ENCODE measurements at regions not wholly inside any gene's neighbourhood (a gene's known extent, or its start where the extent isn't known, plus 50 kb on each side); places are given as distances from the start of the nearest gene placed in this dataset.

- DNase-seq, result no peak
These were observed 194.8 kb upstream of the PRSS16 start for GRCh38 chr6:27052731-27053082.

GRCh38 chr6:27053738-27054137, 193.8 kb upstream of the PRSS16 start:
- no peak for DNase-seq

GRCh38 chr6:27056615-27057014, 190.9 kb upstream of the PRSS16 start:
- DNase-seq, result no peak

- DNase-seq, result no peak
These were observed 187.7 kb upstream of the PRSS16 start for GRCh38 chr6:27059621-27060425.

- no peak for DNase-seq
These were observed 186.1 kb upstream of the PRSS16 start for GRCh38 chr6:27061235-27061993.

- DNase-seq, result no peak
These were observed 184.7 kb upstream of the PRSS16 start for GRCh38 chr6:27062755-27063154.

GRCh38 chr6:27065183-27065582, 182.3 kb upstream of the PRSS16 start:
- no peak for DNase-seq

- DNase-seq, result no peak
These were observed 181.1 kb upstream of the PRSS16 start for GRCh38 chr6:27066381-27066780.

GRCh38 chr6:27066802-27067201, 180.7 kb upstream of the PRSS16 start:
- no peak for DNase-seq

GRCh38 chr6:27073441-27073840, 174.1 kb upstream of the PRSS16 start:
- no peak for DNase-seq

- no peak for DNase-seq
These were observed 171.4 kb upstream of the PRSS16 start for GRCh38 chr6:27076116-27076515.

GRCh38 chr6:27078734-27079357, 168.7 kb upstream of the PRSS16 start:
- peak; percentile 81 for DNase-seq

GRCh38 chr6:27081188-27081587, 166.3 kb upstream of the PRSS16 start:
- DNase-seq, result no peak

- no peak for DNase-seq
These were observed 165.6 kb upstream of the PRSS16 start for GRCh38 chr6:27081931-27082330.

GRCh38 chr6:27088068-27088467, 159.4 kb upstream of the PRSS16 start:
- DNase-seq, result no peak

GRCh38 chr6:27091661-27092315, 155.7 kb upstream of the PRSS16 start:
- peak; percentile 38 for DNase-seq

- DNase-seq, result no peak
These were observed 155.2 kb upstream of the PRSS16 start for GRCh38 chr6:27092316-27092692.

GRCh38 chr6:27095914-27096313, 151.6 kb upstream of the PRSS16 start:
- DNase-seq, result no peak

- DNase-seq, result peak; percentile 37
These were observed 150.5 kb upstream of the PRSS16 start for GRCh38 chr6:27096834-27097511.

GRCh38 chr6:27098956-27099355, 148.5 kb upstream of the PRSS16 start:
- no peak for DNase-seq

- no peak for DNase-seq
These were observed 146.6 kb upstream of the PRSS16 start for GRCh38 chr6:27100921-27101320.

- DNase-seq, result no peak
These were observed 145.7 kb upstream of the PRSS16 start for GRCh38 chr6:27101824-27102223.

Data from tongue (tissue), 1 donor.